ENCODE measurements at regions not wholly inside any gene's neighbourhood (a gene's known extent, or its start where the extent isn't known, plus 50 kb on each side); places are given as distances from the start of the nearest gene placed in this dataset.

GRCh38 chr18:77374446-77374805, 124.8 kb downstream of the GALR1 start:
- Histone ChIP-seq H3F3A (ENCODE audit: insufficient read depth, low read length, poor library complexity, severe bottlenecking) (no peaks in the 10 kb centered on the region), H3K9me3 (ENCODE audit: low read length) (peaks cover 6% of the 10 kb centered on the region), H3K9me2 (ENCODE audit: insufficient read depth, low read length) (no peaks in the 10 kb centered on the region), H3K4me2 (ENCODE audit: low read length) (no peak overlapping the region), H2AFZ (ENCODE audit: low read depth, low read length) (no peak overlapping the region), H3K36me3 (ENCODE audit: insufficient read depth, low read length) (no peaks in the 10 kb centered on the region), H3K4me3 (ENCODE audit: low read length) (no peak overlapping the region), H4K20me1 (ENCODE audit: insufficient read depth) (no peaks in the 10 kb centered on the region), H3K79me2 (replicated peaks; ENCODE audit: insufficient read depth, low read length) (no peaks in the 10 kb centered on the region), H3K27me3 (ENCODE audit: insufficient read depth, low read depth, low read length) (no peaks in the 10 kb centered on the region), H3K27ac (ENCODE audit: low read length) (no peak overlapping the region), H3K9ac (ENCODE audit: low read length) (no peak overlapping the region)
- TF ChIP-seq EZH2 (IDR thresholded peaks at IDR 0.05; ENCODE audit: borderline replicate concordance, insufficient read depth, low read length, poor library complexity, severe bottlenecking) = no peak
- TF ChIP-seq SMC3 (conservative IDR thresholded peaks at IDR 0.05; ENCODE audit: poor library complexity) = no peak
- TF ChIP-seq EP300 (conservative IDR thresholded peaks at IDR 0.05; ENCODE audit: poor library complexity, severe bottlenecking) = no peak
- TF ChIP-seq RAD21 (conservative IDR thresholded peaks at IDR 0.05) = no peak
- no peak for TF ChIP-seq CTCF (IDR thresholded peaks at IDR 0.05; ENCODE audit: poor library complexity, severe bottlenecking)
- no peak for TF ChIP-seq MXI1 (conservative IDR thresholded peaks at IDR 0.05; ENCODE audit: poor library complexity, severe bottlenecking)
- no peak for TF ChIP-seq REST (IDR thresholded peaks at IDR 0.05; ENCODE audit: borderline replicate concordance)
- TF ChIP-seq POLR2AphosphoS5 (IDR thresholded peaks at IDR 0.05) = no peak
- TF ChIP-seq TAF1 (IDR thresholded peaks at IDR 0.05; ENCODE audit: low read depth) = no peak

DNA sequence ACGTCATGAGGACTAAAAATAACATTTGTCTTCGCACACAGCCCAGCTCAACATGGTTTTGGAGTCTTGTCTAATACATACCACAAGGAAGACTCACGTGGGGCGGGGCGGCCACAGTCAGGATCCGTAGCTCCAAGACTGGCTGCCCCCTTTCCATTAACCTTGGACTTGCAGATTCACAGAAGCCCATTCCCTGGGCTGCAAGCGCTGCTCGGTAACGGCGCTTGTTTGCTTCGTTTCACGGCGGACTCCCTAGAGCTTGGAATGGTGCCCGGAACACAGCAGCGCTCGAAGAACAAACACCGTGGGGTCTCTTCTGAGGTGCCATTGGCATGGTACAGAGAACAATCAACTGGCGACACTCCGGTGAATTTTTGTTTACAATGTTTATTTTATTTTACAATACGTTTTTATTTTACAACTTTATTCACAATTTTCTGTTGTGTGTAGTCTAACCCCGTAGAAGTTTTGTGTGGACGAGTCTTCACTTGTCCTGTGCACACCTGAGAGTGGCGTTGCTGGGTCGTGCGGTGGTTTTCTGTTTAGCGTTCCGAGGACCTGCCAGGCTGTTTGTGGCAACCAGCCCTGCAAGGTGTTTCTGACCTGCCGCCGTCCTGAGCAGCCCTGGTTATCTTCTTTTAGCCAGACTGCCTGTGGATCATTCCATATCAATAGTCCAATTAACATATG, 126.5 kb downstream of the GALR1 start:
- no peaks in the 10 kb centered on the region for H3F3A ChIP-seq (ENCODE audit: insufficient read depth, low read length, poor library complexity, severe bottlenecking)
- H3K4me3 ChIP-seq (ENCODE audit: low read length) = no peak overlapping the region
- TF ChIP-seq EZH2 (IDR thresholded peaks at IDR 0.05; ENCODE audit: borderline replicate concordance, insufficient read depth, low read length, poor library complexity, severe bottlenecking) = no peak
- no peak for TF ChIP-seq SMC3 (conservative IDR thresholded peaks at IDR 0.05; ENCODE audit: poor library complexity)
- no peak for TF ChIP-seq POLR2AphosphoS5 (IDR thresholded peaks at IDR 0.05)
- no peak for TF ChIP-seq REST (IDR thresholded peaks at IDR 0.05; ENCODE audit: borderline replicate concordance)
- no peak for TF ChIP-seq RAD21 (conservative IDR thresholded peaks at IDR 0.05)

More for the DNA sequence above, 126.5 kb downstream of the GALR1 start:
- Histone ChIP-seq H3K9me3 (ENCODE audit: low read length) (no peaks in the 10 kb centered on the region), H3K9ac (ENCODE audit: low read length) (no peak overlapping the region), H3K79me2 (replicated peaks; ENCODE audit: insufficient read depth, low read length) (no peaks in the 10 kb centered on the region), H3K27me3 (ENCODE audit: insufficient read depth, low read depth, low read length) (no peaks in the 10 kb centered on the region), H3K4me2 (ENCODE audit: low read length) (no peak overlapping the region), H3K27ac (ENCODE audit: low read length) (no peak overlapping the region), H3K9me2 (ENCODE audit: insufficient read depth, low read length) (no peaks in the 10 kb centered on the region), H3K36me3 (ENCODE audit: insufficient read depth, low read length) (no peaks in the 10 kb centered on the region), H2AFZ (ENCODE audit: low read depth, low read length) (no peak overlapping the region), H4K20me1 (ENCODE audit: insufficient read depth) (no peaks in the 10 kb centered on the region)
